H1 (cell line): ENCODE measurements at regions not wholly inside any gene's neighbourhood (a gene's known extent, or its start where the extent isn't known, plus 50 kb on each side); places are given as distances from the start of the nearest gene placed in this dataset.
A peak's percentile ranks its signal among the peaks of the same experiment; 100 is the strongest.

Experiments
- CTCF ChIA-PET: fragments of 300-600 bp; sonication (Branson Sonifier 250); formaldehyde crosslinking; loops from one replicate; lab custom pipeline; 2021; ENCODE audit not compliant: partially characterized antibody; lab: Charles Lee
- POLR2A ChIA-PET: fragments of 300-600 bp; sonication (Branson Sonifier 250); formaldehyde crosslinking; loops from one replicate; lab custom pipeline; 2021; ENCODE audit warnings: inconsistent platforms; ENCODE audit not compliant: partially characterized antibody; lab: Charles Lee
- DNase-seq, 2 experiments: peaks; one replicate each; pipeline versions ENCODE4 v3.0.0 to v3.0.0-alpha.2; 2010 to 2022; ENCODE audit warnings: low spot score in 2 of 2, low read depth in 1 of 2, mixed read lengths in 1 of 2
- FAIRE-seq: peaks from 2 replicates; lab custom pipeline; 2011; peaks lifted over from hg19 to GRCh38; lab: Jason Lieb, UNC
- H2AFZ ChIP-seq: 2 replicates; pipeline ENCODE4 v1.8.1; 2012; ENCODE audit warnings: low read length, inconsistent platforms
- H2AK5ac ChIP-seq: 2 replicates; pipeline ENCODE4 v1.6.1; 2013; ENCODE audit warnings: low read depth, low read length
- H2BK120ac ChIP-seq: replicated peaks from 2 replicates; pipeline ENCODE3; 2013; ENCODE audit warnings: low read depth, low read length, inconsistent platforms
- H2BK12ac ChIP-seq: 2 replicates; pipeline ENCODE4 v1.6.1; 2013; ENCODE audit warnings: low read depth, low read length
- H2BK15ac ChIP-seq: 2 replicates; pipeline ENCODE4 v1.6.1; 2013; ENCODE audit warnings: low read length
- H2BK20ac ChIP-seq: 2 replicates; pipeline ENCODE4 v1.6.1; 2013; ENCODE audit warnings: low read length
- H2BK5ac ChIP-seq: 2 replicates; pipeline ENCODE4 v1.6.1; 2013; ENCODE audit warnings: low read depth, low read length
- H3K14ac ChIP-seq: 2 replicates; pipeline ENCODE4 v1.6.1; 2013; ENCODE audit warnings: inconsistent platforms; ENCODE audit not compliant: insufficient read length
- H3K18ac ChIP-seq: 2 replicates; pipeline ENCODE4 v1.6.1; 2013; ENCODE audit warnings: low read length; ENCODE audit errors: extremely low read depth
- H3K23ac ChIP-seq: 2 replicates; pipeline ENCODE4 v1.6.1; 2013; ENCODE audit warnings: inconsistent platforms; ENCODE audit not compliant: insufficient read length
- H3K23me2 ChIP-seq: 2 replicates; pipeline ENCODE4 v1.6.1; 2013; ENCODE audit warnings: low read depth, low read length
- H3K27ac ChIP-seq: 2 replicates; pipeline ENCODE4 v1.6.1; 2011; ENCODE audit warnings: low read depth, low read length, inconsistent platforms
- H3K27me3 ChIP-seq, 4 experiments: replicated peaks in 1 of 4; 1 replicate in 1 of 4; 2 replicates in 3 of 4; pipeline versions ENCODE4 v1.6.1 to v1.8.1; 2011 to 2013; ENCODE audit warnings: low read length in 3 of 4, mild to moderate bottlenecking in 3 of 4, inconsistent platforms in 2 of 4, mixed read lengths in 2 of 4, moderate library complexity in 1 of 4; ENCODE audit not compliant: control insufficient read depth in 3 of 4, insufficient read depth in 3 of 4; ENCODE audit errors: extremely low read depth in 1 of 4
- H3K36me3 ChIP-seq, 4 experiments: 2 replicates each; pipeline versions ENCODE4 v1.6.1 to v1.8.1; 2011 to 2013; ENCODE audit warnings: mild to moderate bottlenecking in 4 of 4, low read length in 3 of 4, moderate library complexity in 2 of 4, control low read depth in 1 of 4, inconsistent platforms in 1 of 4; ENCODE audit not compliant: insufficient read depth in 4 of 4, control insufficient read depth in 2 of 4
- H3K4ac ChIP-seq: replicated peaks from 2 replicates; pipeline ENCODE3; 2013; ENCODE audit warnings: low read length, low read depth, mixed read lengths, inconsistent platforms; ENCODE audit not compliant: insufficient read length
- H3K4me1 ChIP-seq, 4 experiments: replicated peaks in 1 of 4; 1 replicate in 1 of 4; 2 replicates in 3 of 4; pipeline versions ENCODE4 v1.6.1 to v1.8.1; 2011 to 2013; ENCODE audit warnings: low read length in 3 of 4, inconsistent platforms in 2 of 4, mixed read lengths in 1 of 4; ENCODE audit not compliant: insufficient read depth in 4 of 4, control insufficient read depth in 3 of 4
- H3K4me2 ChIP-seq, 2 experiments: 2 replicates each; pipeline versions ENCODE4 v1.6.1 to v1.8.1; 2011 to 2013; ENCODE audit warnings: low read depth in 2 of 2, low read length in 2 of 2, control low read depth in 1 of 2, inconsistent platforms in 1 of 2, mild to moderate bottlenecking in 1 of 2; ENCODE audit not compliant: insufficient read depth in 1 of 2
- H3K4me3 ChIP-seq, 4 experiments: fragments of 200-600, 300-600 bp in 1 of 4; sonication (generic), shearing (Covaris generic), sonication (Bioruptor Twin) in 1 of 4; 2 replicates each; pipeline versions ENCODE4 v1.5.1 to v1.8.1; 2011 to 2016; ENCODE audit warnings: low read length in 4 of 4, low read depth in 3 of 4, control low read depth in 2 of 4, inconsistent platforms in 2 of 4, mild to moderate bottlenecking in 2 of 4, mixed read lengths in 1 of 4, moderate library complexity in 1 of 4; ENCODE audit not compliant: insufficient read depth in 2 of 4; ENCODE audit errors: extremely low read depth in 1 of 4
- H3K56ac ChIP-seq: replicated peaks from 2 replicates; pipeline ENCODE3; 2013; ENCODE audit warnings: low read depth, mild to moderate bottlenecking, mixed read lengths, low read length, inconsistent platforms; ENCODE audit not compliant: insufficient read length
- H3K79me1 ChIP-seq: 2 replicates; pipeline ENCODE4 v1.6.1; 2013; ENCODE audit warnings: low read depth, low read length, control low read depth
- H3K79me2 ChIP-seq, 2 experiments: 2 replicates each; pipeline versions ENCODE4 v1.6.1 to v1.8.1; 2012 to 2013; ENCODE audit warnings: low read length in 2 of 2, mild to moderate bottlenecking in 2 of 2, inconsistent platforms in 1 of 2; ENCODE audit not compliant: insufficient read depth in 2 of 2, control insufficient read depth in 1 of 2
- H3K9ac ChIP-seq, 4 experiments: replicated peaks in 1 of 4; 1 replicate in 1 of 4; 2 replicates in 3 of 4; pipeline versions ENCODE4 v1.6.1 to v1.8.1; 2011 to 2013; ENCODE audit warnings: low read depth in 3 of 4, low read length in 3 of 4, control low read depth in 2 of 4, mild to moderate bottlenecking in 2 of 4, moderate library complexity in 2 of 4, inconsistent platforms in 1 of 4; ENCODE audit errors: extremely low read depth in 1 of 4
- H3K9me3 ChIP-seq, 2 experiments: 2 replicates each; pipeline versions ENCODE4 v1.6.1 to v1.8.1; 2012 to 2013; ENCODE audit warnings: mild to moderate bottlenecking in 2 of 2, moderate library complexity in 2 of 2, control low read depth in 1 of 2, inconsistent platforms in 1 of 2, low read depth in 1 of 2, low read length in 1 of 2, mixed read lengths in 1 of 2; ENCODE audit not compliant: insufficient read depth in 2 of 2
- H4K20me1 ChIP-seq, 2 experiments: replicated peaks in 1 of 2; 2 replicates each; pipeline versions ENCODE3 to v1.8.1; 2011 to 2013; ENCODE audit warnings: inconsistent platforms in 2 of 2, low read length in 2 of 2, mild to moderate bottlenecking in 1 of 2; ENCODE audit not compliant: insufficient read depth in 2 of 2, control insufficient read depth in 1 of 2
- H4K5ac ChIP-seq: 2 replicates; pipeline ENCODE4 v1.6.1; 2013; ENCODE audit warnings: low read length, low read depth, mixed read lengths, inconsistent platforms; ENCODE audit not compliant: insufficient read length
- H4K8ac ChIP-seq: 2 replicates; pipeline ENCODE4 v1.8.0; 2013; ENCODE audit warnings: mild to moderate bottlenecking, moderate library complexity, low read length, inconsistent platforms; ENCODE audit not compliant: insufficient read depth; ENCODE audit errors: extremely low read depth
- H4K91ac ChIP-seq: replicated peaks from 2 replicates; pipeline ENCODE3; 2013; ENCODE audit warnings: low read length, mixed read lengths, inconsistent platforms; ENCODE audit not compliant: insufficient read length
- CTCF ChIP-seq, 3 experiments: IDR thresholded peaks; 1 replicate in 2 of 3; 2 replicates in 1 of 3; pipeline versions ENCODE4 v1.5.1 to v1.6.1; 2011; ENCODE audit warnings: low read length in 3 of 3, mild to moderate bottlenecking in 3 of 3, inconsistent platforms in 2 of 3, low read depth in 1 of 3, moderate library complexity in 1 of 3; ENCODE audit not compliant: insufficient read depth in 1 of 3; ENCODE audit errors: control extremely low read depth in 1 of 3
- GABPA ChIP-seq: IDR thresholded peaks from 2 replicates; pipeline ENCODE4 v1.6.1; 2011; ENCODE audit warnings: mild to moderate bottlenecking, low read length, moderate library complexity, borderline replicate concordance; ENCODE audit not compliant: insufficient read depth
- KDM4A ChIP-seq: IDR thresholded peaks from one replicate; pipeline ENCODE4 v1.7.1; 2012; ENCODE audit warnings: low read depth, mild to moderate bottlenecking, moderate library complexity, low read length, inconsistent platforms; ENCODE audit not compliant: severe bottlenecking
- RAD21 ChIP-seq, 2 experiments: IDR thresholded peaks in 1 of 2; conservative IDR thresholded peaks in 1 of 2; 2 replicates each; pipeline ENCODE4 v1.6.1; 2011; ENCODE audit warnings: low read depth in 2 of 2, low read length in 2 of 2, improper control_type of control experiment in 1 of 2, inconsistent platforms in 1 of 2, mild to moderate bottlenecking in 1 of 2, moderate library complexity in 1 of 2
- SP1 ChIP-seq: IDR thresholded peaks from 2 replicates; pipeline ENCODE4 v1.6.1; 2011; ENCODE audit warnings: low read depth, low read length
- TBP ChIP-seq: IDR thresholded peaks from 2 replicates; pipeline ENCODE4 v1.6.1; 2011; ENCODE audit warnings: low read depth, low read length, improper control_type of control experiment
- WGBS, 2 experiments: shearing (Covaris generic) in 1 of 2; methylation state at CpG; one replicate each; pipeline versions ENCODE4 v1.1.6 to v1.1.7; 2013 to 2015; ENCODE audit warnings: low lambda C conversion rate in 2 of 2, mixed read lengths in 2 of 2, inconsistent platforms in 1 of 2, low coverage in 1 of 2, missing lambda C conversion rate in 1 of 2; ENCODE audit not compliant: insufficient replicate concordance in 2 of 2, insufficient coverage in 1 of 2, insufficient read length in 1 of 2; ENCODE audit errors: extremely low coverage in 1 of 2, missing lambda C conversion rate in 1 of 2; 5-methylcytosine and 5-hydroxymethylcytosine counted together

GRCh38 chr14:46259536-46259935 is 392.0 kb downstream of the RPL10L start:
- POLR2A ChIA-PET, result no interaction called here

More at GRCh38 chr14:46259536-46259935, 392.0 kb downstream of the RPL10L start:
- Histone ChIP-seq H3K4ac (no peak overlapping the region), H3K79me2 (no peaks in the 10 kb centered on the region), H3K9ac (no peak overlapping the region), H2BK120ac (no peak overlapping the region), H3K14ac (no peak overlapping the region), H3K4me1 (no peaks in the 10 kb centered on the region), H3K4me3 (no peak overlapping the region), H3K36me3 (no peaks in the 10 kb centered on the region), H2AK5ac (no peak overlapping the region), H4K5ac (no peak overlapping the region), H4K91ac (no peak overlapping the region), H2BK12ac (no peak overlapping the region), H3K9me3 (no peaks in the 10 kb centered on the region; a peak in 1 of 4 replicates), H3K23ac (no peak overlapping the region), H3K79me1 (no peaks in the 10 kb centered on the region), H3K23me2 (no peaks in the 10 kb centered on the region), H3K18ac (no peak overlapping the region), H3K56ac (no peak overlapping the region), H3K27ac (no peak overlapping the region), H3K27me3 (no peaks in the 10 kb centered on the region), H2BK20ac (no peak overlapping the region), H3K4me2 (no peak overlapping the region), H2BK15ac (no peak overlapping the region), H4K20me1 (no peaks in the 10 kb centered on the region), H2AFZ (peak overlapping the region; percentile 8; the same call in 1 of the 2 replicates), H2BK5ac (no peak overlapping the region), H4K8ac (no peak overlapping the region)
- DNase-seq, result peak in 1 of 2 experiments; percentile 46
- CTCF ChIA-PET, result interaction anchor here (0.6 to 2.2 kb wide), 6 partner anchors 10 to 211 kb away, joined by 3 to 11 read pairs (median 4); no protein-coding TSS in a partner anchor
- FAIRE-seq, result peak; percentile 28
- WGBS, 2 experiments, result 63% methylated on average over 4 of the region's 4 CpGs; no CpG with 5 or more reads in 1 of the 2 experiments
- TF ChIP-seq TBP (peak; percentile 54), GABPA (no peak), CTCF (IDR thresholded peaks at IDR 0.05; ENCODE audit: control extremely low read depth in 1 of 3, insufficient read depth in 1 of 3, low read depth in 1 of 3, low read length in 3 of 3) (peak in 2 of 3 experiments; percentile 34 to 35; a peak in 2 of 4 replicates), KDM4A (no peak), RAD21 (IDR thresholded peaks at IDR 0.05 in 1 of 2, conservative IDR thresholded peaks at IDR 0.05 in 1 of 2; ENCODE audit: low read depth in 2 of 2, low read length in 2 of 2) (peak; percentile 9 to 20; a peak in 1 of 4 replicates), SP1 (no peak)
